Thyroid gland (tissue), 4 donors: ENCODE measurements at regions not wholly inside any gene's neighbourhood (a gene's known extent, or its start where the extent isn't known, plus 50 kb on each side); places are given as distances from the start of the nearest gene placed in this dataset.

Experiments used
- DNase-seq, 2 donors: peaks; one replicate each; pipeline ENCODE4 v3.0.0-alpha.2; 2019
- H3K27ac ChIP-seq, 3 donors: fragments of 200-600 bp; sonication (generic); 1 replicate in 2 of 3; 2 replicates in 1 of 3; pipeline ENCODE4 v1.5.1; 2016 to 2019; ENCODE audit warnings: mild to moderate bottlenecking in 1 of 3, moderate library complexity in 1 of 3
- H3K27me3 ChIP-seq: fragments of 200-600 bp; sonication (generic); one replicate; pipeline ENCODE4 v1.5.1; 2019
- H3K36me3 ChIP-seq, 2 donors: fragments of 200-600 bp; sonication (generic); one replicate each; pipeline ENCODE4 v1.5.1; 2016 to 2019
- H3K4me1 ChIP-seq, 2 donors: fragments of 200-600 bp; sonication (generic); one replicate each; pipeline ENCODE4 v1.5.1; 2017 to 2019
- H3K4me3 ChIP-seq, 3 donors: fragments of 200-600 bp; sonication (generic); replicated peaks in 1 of 3; 1 replicate in 2 of 3; 2 replicates in 1 of 3; pipeline ENCODE4 v1.5.1; 2016; ENCODE audit warnings: mild to moderate bottlenecking in 1 of 3
- H3K9me3 ChIP-seq: fragments of 200-600 bp; sonication (generic); one replicate; pipeline ENCODE4 v1.5.1; 2017
- POLR2A ChIP-seq, 2 donors: fragments of 450-650 bp; IDR thresholded peaks; one replicate each; pipeline ENCODE4 v1.6.1; 2017; ENCODE audit warnings: antibody characterized with exemption in 2 of 2, mild to moderate bottlenecking in 2 of 2, moderate library complexity in 1 of 2
- WGBS, 2 donors: methylation state at CpG; one replicate each; pipeline ENCODE4 v1.1.5; 2017; 5-methylcytosine and 5-hydroxymethylcytosine counted together
- intact Hi-C: fragments of 100-400 bp; cut with DNase I; formaldehyde crosslinking; loops from one replicate; pipeline ENCODE4 v1.15.1; 2023
- TF ChIP-seq, protein P1 (sequence below), 6 experiments: fragments of 200-600 bp in 3 of 6; fragments of 450-650 bp in 3 of 6; sonication (generic) in 3 of 6; IDR thresholded peaks; one replicate each; pipeline ENCODE4 v1.5.1; 2016 to 2019; ENCODE audit warnings: antibody characterized with exemption in 6 of 6, mild to moderate bottlenecking in 2 of 6, inconsistent platforms in 1 of 6, moderate library complexity in 1 of 6

DNA sequence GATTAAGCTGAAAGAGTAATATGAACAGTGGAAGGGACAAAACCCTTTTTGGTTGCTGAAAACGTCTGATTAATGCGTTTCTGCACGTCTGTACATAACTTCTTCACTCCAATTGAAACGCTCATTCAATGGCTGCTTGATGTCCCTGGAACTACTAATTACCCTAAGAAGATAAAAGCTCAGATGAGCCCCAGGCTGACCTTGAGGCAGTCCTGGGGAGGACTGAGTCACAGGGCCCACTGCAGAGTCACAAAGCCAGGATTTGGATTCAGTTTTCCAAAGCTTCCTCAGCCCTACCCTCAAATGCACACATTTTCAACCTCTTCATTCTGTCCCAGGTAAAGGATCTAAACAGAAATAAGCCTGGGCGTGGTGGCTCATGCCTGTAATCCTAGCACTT lies 75.0 kb upstream of the FLT1 start:
- TF ChIP-seq, protein P1, sequence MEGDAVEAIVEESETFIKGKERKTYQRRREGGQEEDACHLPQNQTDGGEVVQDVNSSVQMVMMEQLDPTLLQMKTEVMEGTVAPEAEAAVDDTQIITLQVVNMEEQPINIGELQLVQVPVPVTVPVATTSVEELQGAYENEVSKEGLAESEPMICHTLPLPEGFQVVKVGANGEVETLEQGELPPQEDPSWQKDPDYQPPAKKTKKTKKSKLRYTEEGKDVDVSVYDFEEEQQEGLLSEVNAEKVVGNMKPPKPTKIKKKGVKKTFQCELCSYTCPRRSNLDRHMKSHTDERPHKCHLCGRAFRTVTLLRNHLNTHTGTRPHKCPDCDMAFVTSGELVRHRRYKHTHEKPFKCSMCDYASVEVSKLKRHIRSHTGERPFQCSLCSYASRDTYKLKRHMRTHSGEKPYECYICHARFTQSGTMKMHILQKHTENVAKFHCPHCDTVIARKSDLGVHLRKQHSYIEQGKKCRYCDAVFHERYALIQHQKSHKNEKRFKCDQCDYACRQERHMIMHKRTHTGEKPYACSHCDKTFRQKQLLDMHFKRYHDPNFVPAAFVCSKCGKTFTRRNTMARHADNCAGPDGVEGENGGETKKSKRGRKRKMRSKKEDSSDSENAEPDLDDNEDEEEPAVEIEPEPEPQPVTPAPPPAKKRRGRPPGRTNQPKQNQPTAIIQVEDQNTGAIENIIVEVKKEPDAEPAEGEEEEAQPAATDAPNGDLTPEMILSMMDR (IDR thresholded peaks at IDR 0.05) = no peak
- no peak for TF ChIP-seq POLR2A (IDR thresholded peaks at IDR 0.05)
- H3K27me3 ChIP-seq = no peaks in the 10 kb centered on the region
- H3K27ac ChIP-seq = no peak overlapping the region
- peaks cover 27 to 31% of the 10 kb centered on the region in 2 donors for H3K4me1 ChIP-seq
- WGBS, 2 donors = 90 to 93% methylated on average over 5 of the region's 5 CpGs
- H3K9me3 ChIP-seq = no peaks in the 10 kb centered on the region
- DNase-seq = no peak
- H3K4me3 ChIP-seq = no peak overlapping the region
- no peaks in the 10 kb centered on the region for H3K36me3 ChIP-seq
- intact Hi-C loops = no loop called here

DNA sequence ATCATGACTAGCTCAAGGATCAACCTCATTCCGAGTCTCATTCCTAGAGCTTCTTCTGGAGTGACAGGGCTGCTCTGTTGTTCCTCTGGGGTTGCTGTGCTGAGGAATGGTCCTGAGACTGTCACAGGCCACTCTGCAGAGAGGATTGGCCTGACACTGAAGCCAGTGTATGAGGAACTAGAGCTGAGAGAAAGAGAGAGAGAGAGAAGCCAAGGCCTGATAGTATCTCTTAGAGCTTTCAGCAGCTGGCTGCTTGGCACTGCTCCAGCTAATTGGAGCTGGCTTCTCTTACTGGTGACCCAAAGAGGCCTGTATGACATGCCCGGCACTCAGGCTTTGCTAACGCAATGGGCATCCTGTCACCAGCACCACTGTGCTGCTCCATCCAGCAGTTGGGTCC lies 73.4 kb upstream of the FLT1 start:
- Histone ChIP-seq H3K9me3 (no peaks in the 10 kb centered on the region), H3K4me1 (peaks cover 40 to 45% of the 10 kb centered on the region in 2 donors), H3K36me3 (no peaks in the 10 kb centered on the region), H3K4me3 (no peak overlapping the region), H3K27me3 (no peaks in the 10 kb centered on the region), H3K27ac (peak overlapping the region in 1 of 3 donors; percentile 36)
- DNase-seq = peak; percentile 76 to 81
- 39 to 41% methylated on average over 3 of the region's 3 CpGs for WGBS, 2 donors
- no peak for TF ChIP-seq POLR2A (IDR thresholded peaks at IDR 0.05)
- TF ChIP-seq, protein P1 (IDR thresholded peaks at IDR 0.05) = no peak
- intact Hi-C loops = no loop called here

DNA sequence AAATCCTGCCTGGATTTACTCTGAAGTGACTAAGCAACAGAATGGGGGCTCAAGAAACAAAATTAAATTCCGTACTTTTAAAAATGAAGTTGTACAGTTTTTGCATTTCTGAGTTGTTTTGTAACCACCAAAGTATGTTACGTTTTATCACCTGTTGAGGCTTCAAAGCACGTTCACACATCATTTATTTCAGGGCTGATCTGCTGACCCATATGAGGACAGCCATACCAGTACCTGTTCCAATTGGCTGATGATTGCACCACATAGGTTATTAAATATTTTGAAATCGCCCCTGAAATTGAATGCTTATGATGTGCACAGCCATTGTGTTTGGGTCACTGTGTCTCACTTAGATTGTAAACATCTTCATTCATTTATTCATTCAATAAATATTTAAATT lies 72.0 kb upstream of the FLT1 start:
- 83 to 87% methylated on average over 4 of the region's 4 CpGs for WGBS, 2 donors
- H3K4me3 ChIP-seq = no peak overlapping the region
- no peak for DNase-seq
- H3K9me3 ChIP-seq = no peaks in the 10 kb centered on the region
- no peaks in the 10 kb centered on the region for H3K27me3 ChIP-seq
- peaks cover 44 to 54% of the 10 kb centered on the region in 2 donors for H3K4me1 ChIP-seq
- TF ChIP-seq POLR2A (IDR thresholded peaks at IDR 0.05) = no peak
- TF ChIP-seq, protein P1 (IDR thresholded peaks at IDR 0.05) = no peak
- H3K36me3 ChIP-seq = no peaks in the 10 kb centered on the region
- intact Hi-C loops = no loop called here
- peak overlapping the region in 2 of 3 donors; percentile 88 to 89 for H3K27ac ChIP-seq

DNA sequence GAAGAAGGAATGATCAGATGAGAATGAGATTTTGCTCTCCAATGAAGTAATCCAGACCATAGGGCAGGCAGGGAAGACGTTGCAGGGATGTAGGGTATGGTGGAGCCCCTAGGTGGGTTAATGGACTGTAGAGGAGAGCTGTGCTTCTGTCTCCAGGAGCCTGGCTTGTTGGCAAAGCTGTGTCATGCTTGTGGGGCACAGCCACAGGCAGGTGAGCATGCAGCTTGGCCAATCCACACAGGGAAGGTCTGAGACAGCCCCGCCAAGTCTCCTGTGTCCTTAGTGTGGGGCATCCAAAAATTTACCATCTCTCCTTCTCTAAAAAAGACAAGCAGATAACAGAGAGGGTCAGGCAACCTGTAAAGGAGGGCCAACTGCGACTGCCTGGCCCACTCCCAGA lies 71.4 kb upstream of the FLT1 start:
- peaks cover 44 to 55% of the 10 kb centered on the region in 2 donors for H3K4me1 ChIP-seq
- intact Hi-C loops = no loop called here
- TF ChIP-seq, protein P1 (IDR thresholded peaks at IDR 0.05) = no peak
- TF ChIP-seq POLR2A (IDR thresholded peaks at IDR 0.05) = no peak
- WGBS, 2 donors = 56 to 67% methylated on average over 3 of the region's 3 CpGs
- no peak overlapping the region for H3K4me3 ChIP-seq
- no peaks in the 10 kb centered on the region for H3K9me3 ChIP-seq
- peak overlapping the region; percentile 55 to 89 (median 88) for H3K27ac ChIP-seq
- DNase-seq = peak; percentile 76
- H3K36me3 ChIP-seq = no peaks in the 10 kb centered on the region
- no peaks in the 10 kb centered on the region for H3K27me3 ChIP-seq

DNA sequence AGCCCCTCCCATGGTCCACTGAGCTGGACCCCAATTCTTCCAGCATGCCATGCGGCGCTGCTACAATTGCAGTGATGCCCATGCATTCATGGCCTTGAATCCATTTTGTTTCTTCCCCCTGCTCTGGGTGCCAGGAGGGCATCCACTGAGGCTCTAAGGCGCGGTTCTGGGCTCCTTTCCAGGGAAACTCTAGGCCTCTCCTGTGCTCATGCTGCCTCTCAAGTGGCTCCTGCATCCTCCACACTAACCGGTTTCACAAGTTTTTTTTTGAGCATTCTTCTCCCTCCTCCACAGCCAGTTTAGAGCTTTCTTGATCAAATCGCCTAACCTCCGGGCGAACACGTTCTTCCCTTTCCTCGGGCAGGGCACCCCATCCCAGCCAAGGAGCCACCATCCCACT lies 69.1 kb upstream of the FLT1 start:
- no peak overlapping the region for H3K4me3 ChIP-seq
- intact Hi-C loops = no loop called here
- peaks cover 64 to 77% of the 10 kb centered on the region in 2 donors for H3K4me1 ChIP-seq
- H3K27me3 ChIP-seq = no peaks in the 10 kb centered on the region
- WGBS, 2 donors = 38 to 39% methylated on average over 9 to 10 of the region's 10 CpGs
- no peaks in the 10 kb centered on the region for H3K36me3 ChIP-seq
- peak; percentile 96 to 97 for DNase-seq
- TF ChIP-seq, protein P1 (IDR thresholded peaks at IDR 0.05) = no peak
- no peak for TF ChIP-seq POLR2A (IDR thresholded peaks at IDR 0.05)
- no peaks in the 10 kb centered on the region for H3K9me3 ChIP-seq
- H3K27ac ChIP-seq = peak overlapping the region; percentile 79 to 89 (median 88)
